ENCODE measurements at regions not wholly inside any gene's neighbourhood (a gene's known extent, or its start where the extent isn't known, plus 50 kb on each side); places are given as distances from the start of the nearest gene placed in this dataset.

DNA sequence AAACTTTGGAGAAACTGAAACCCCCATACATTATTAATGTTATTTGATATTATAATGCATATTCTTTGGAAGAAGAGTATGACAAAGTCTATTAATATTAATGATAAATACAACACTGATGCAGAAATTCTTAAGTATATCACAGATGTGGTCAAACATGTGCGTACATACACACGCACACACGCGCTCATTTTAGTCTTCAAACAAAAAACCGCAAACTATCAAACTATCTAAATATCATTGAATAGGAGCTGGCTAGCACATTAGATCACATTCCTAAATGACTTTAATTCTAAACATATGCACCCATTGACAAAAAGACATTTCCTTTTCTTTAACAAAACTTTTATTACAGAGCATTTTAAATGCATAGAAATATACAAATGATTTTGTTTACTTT is 872.7 kb downstream of the SLC16A7 start:
- no peak for TF ChIP-seq SRF (IDR thresholded peaks at IDR 0.05; ENCODE audit: low read depth, low read length)
- no peak for TF ChIP-seq POLR2A (IDR thresholded peaks at IDR 0.05; ENCODE audit: control extremely low read depth in 1 of 2, low read depth in 2 of 2, low read length in 2 of 2)
- TF ChIP-seq CHD2 (IDR thresholded peaks at IDR 0.05; ENCODE audit: low read length): no peak
